Muscle of back (tissue), 3 donors: ENCODE measurements at regions not wholly inside any gene's neighbourhood (a gene's known extent, or its start where the extent isn't known, plus 50 kb on each side); places are given as distances from the start of the nearest gene placed in this dataset.

ENCODE experiments used
- DNase-seq, 3 donors: peaks; one replicate each; pipeline versions ENCODE4 v3.0.0 to v3.0.0-alpha.2; 2013

DNA sequence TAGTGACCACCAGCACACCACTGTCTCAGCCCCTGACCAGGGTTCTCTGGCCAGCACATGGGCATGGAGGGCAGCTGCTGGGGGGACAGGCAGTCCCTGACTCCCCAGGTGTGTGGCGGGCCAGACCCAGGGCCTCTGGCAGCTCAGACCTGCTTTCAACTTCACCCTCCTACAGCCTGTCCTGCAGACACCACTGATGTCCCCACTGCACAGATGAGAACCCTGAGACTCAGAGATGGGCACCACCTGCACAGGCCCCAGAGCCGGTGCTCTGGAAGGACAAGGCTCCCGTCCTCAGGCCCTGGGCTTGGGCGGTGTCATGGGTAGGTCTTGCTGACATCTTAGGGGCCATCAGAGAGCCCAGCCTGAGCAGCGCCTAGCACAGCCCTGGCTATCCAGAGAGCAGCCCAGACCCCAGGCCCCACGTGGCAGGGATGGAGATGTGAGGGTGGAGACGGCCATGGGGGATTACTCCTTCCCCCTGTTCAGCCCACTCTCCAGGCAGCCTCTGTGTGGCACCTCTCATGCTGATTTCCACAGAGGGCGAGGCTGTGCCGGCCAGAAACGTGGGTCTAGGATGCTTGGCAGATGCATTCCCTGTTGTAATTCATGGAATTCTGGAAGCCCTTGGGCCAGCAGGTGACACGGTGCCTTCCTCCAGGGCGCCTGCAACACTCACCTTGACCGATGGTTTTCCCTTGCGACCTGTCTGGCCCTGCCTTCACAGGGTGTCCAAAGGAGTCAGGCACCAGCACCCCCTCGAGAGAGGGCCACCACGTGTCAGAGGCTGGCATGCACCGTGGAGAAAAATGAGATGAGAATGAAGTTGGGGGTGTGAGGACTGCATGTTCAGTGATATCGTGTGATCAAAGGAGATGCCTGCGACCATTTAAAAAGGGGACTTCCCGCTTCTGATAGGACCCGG is 61.2 kb upstream of the GLI2 start:
- no peak for DNase-seq

DNA sequence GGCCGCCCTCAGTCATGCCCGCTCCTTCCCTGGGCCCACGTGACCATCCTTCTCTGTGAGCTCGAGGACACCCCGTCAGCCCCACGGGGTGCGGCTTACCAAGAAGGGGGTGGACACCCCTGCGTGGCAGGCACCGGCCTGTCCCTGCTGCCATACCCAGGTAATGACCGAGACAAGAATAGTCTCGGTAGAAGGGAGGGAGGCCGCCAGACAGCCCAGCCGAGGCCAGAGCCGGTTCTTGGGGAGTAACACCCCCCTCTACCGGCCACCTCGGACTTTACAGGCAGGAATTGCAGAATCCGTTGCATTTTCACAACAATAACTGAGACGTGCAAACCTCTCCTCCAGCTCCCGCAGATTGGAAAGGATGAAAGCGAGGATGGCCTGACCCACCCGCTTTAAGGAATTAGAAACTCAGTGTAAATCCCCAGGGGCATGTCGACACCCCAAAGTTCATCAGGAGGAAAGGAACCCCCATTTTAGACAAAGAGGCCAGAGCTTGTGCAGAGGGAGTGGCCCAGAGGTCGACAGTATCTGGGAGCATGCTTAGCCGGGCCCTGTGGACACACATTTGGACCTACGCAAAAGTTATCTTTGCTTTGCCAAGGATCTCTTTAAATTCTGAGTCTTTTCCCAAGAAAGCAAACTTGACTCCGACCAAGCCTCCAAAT is 60.1 kb upstream of the GLI2 start:
- peak in 1 of 3 donors; percentile 51 for DNase-seq

GRCh38 chr2:120677221-120677620 is 58.4 kb upstream of the GLI2 start:
- DNase-seq, result no peak

GRCh38 chr2:120677696-120678247 is 57.9 kb upstream of the GLI2 start:
- no peak for DNase-seq

DNA sequence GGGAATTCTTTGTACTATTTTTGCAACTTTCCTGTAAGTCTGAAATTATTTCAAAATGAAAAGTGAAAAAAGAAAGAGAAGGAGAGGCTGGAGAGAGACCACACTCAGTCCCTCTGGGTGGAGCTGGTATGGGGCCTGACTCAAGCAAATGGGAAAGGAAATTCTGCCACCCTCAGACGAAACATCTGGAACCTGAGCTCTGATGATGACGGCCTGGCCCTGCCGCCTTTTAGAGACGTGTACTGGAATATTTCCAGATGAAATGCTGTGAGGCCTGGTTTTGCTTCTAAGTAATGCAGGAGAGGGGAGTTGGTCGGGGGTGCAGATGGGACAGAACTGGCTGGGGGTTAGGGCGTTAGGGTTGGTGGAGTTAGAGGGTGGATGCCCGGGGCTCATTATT is 57.4 kb upstream of the GLI2 start:
- no peak for DNase-seq

GRCh38 chr2:120678926-120679325 is 56.7 kb upstream of the GLI2 start:
- DNase-seq, result no peak

- no peak for DNase-seq
Observed at GRCh38 chr2:120679526-120679925, 56.1 kb upstream of the GLI2 start.

- peak; percentile 82 to 92 (median 90) for DNase-seq
Observed at GRCh38 chr2:120680136-120680761, 55.4 kb upstream of the GLI2 start.

DNA sequence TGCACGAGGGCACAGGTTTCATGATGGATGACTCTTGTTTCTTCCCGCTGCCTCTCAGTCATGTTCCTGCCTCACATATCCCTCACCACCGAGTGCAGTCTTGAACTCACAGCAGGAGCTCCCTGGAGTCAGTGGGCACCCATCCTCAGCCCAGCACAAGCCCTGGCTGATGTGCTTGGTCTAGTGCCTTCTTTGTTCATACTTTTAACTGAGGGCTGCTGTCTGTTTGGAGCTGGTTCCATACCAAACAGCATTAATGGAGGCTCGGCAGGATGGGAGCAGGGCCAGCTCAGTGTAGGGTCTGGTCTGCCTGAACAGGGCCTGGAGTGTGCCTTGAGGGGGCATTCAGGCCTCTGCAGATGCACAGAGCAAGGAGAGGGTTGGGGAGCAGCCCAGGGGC is 54.5 kb upstream of the GLI2 start:
- no peak for DNase-seq

DNA sequence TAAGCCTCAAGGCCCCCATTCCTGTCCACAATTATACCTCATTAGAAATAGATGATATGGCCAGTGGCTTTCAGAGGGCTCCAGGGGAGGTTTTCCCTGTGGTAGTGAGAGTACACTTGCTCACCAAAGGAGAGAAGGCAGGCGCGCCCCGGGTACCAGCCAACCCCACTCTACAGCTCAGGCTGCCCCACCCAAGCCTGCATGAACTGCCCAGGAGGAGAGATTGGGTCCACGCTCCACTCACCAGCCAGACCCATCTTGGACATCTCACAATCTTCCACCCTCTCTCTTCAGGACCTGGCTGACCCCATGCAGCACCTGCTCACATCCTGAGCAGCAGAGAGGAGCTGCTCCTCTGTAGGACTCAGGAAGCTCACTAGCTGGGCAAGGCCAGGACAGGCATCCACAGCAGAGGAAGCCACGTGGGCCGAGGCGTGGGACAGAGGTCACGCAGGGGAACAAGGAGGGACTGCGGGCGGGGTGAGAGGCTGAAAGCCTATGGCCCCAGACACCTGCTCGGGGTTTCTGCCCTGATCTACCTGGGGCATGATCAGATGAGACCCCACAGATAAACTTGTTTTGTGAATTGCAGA is 53.9 kb upstream of the GLI2 start:
- no peak for DNase-seq

DNA sequence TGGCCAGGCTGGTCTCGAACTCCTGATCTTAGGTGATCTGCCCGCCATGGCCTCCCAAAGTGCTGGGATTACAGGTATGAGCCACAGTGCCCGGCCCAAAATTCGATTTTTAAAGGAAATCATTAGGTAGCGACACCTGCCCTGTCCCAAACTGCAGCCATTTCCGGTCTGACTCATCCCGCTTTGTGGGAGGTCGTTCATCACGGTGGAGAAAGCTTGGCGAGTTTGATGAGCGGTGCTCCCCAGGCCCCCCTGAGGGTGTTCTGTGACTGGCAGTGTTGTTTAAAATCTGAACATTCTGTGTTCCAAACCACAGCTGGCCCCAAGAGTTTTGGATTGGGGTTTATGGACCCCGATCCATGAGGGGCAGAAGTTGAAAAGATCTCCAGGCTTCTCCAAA is 53.0 kb upstream of the GLI2 start:
- DNase-seq, result no peak

DNA sequence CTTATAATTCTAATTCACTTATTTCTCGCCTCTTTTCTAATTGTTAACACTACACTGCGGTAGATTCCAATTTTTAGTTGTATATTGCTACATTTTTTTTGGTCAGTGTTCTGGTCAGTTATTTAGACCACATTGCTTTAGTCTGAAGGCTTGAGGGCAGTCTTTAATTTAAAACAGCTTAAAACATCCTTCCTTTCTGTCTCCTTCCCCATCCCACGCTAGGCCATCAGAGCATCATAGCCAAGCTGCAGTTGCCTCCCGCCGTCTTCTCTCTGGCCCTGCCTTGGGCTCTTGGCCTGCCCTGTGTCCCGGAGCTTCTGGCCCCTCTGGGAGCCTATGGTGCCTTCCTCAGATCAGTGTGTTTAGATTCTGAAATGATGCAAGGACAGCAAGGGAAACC is 52.6 kb upstream of the GLI2 start:
- no peak for DNase-seq

DNA sequence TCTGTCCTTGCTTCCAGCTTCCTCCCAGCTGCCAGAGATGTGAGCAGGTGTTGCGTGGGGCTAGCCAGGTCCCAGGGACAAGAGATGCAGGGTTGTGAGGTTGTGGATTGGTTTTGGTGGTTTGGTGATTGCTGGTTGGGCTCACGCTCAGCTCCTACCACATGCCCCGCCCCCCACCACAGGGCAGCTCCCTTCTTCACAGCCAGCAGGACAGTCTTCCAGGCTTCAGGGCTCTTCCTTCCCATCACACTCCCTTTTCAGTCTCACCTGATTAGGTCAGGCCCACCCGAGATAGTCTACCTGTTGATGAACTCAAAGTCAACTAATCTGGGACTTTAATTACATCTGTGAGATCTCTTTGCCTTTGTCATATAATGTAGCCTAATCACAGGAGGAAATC is 52.0 kb upstream of the GLI2 start:
- no peak for DNase-seq

DNA sequence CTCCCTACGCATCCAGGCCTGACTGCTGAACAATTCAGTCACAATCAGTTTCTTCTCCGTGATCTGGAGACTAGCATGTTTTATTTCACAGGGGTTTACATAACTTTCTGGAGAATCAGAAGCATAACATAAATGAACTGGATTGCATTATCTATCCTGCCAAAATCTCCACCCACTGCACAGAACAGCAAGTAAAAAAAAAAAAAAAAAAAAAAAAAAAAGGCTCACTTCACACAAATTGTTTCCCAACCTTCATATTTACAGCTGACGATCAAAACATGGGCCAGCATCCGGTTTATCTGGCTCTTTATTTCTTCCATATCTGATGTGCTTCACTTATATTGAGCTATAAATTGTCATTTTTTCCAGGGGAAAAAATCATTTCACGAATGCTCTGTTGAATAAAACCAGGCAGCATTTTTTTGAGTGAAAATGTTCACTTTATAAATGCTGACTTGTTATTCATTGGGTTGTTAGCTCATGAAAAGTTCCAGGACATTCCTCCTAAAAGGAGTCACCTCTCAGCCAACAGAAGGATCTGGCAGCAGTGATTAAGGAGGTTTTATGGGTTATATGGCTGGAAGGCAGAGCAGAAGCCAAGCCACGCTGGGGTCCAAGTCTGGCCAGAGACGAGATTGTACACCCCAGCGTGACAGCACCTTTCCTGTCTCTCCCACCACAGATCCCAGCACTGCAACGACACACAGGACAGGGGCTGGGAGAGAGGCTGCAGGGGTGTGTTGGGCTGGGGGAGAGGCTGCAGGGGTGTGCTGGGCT is 51.2 kb upstream of the GLI2 start:
- DNase-seq, result peak; percentile 41 to 66 (median 55)

- DNase-seq, result no peak
Observed at GRCh38 chr2:120685066-120685973, 50.3 kb upstream of the GLI2 start.
